Heart right ventricle (tissue), 16 donors: ENCODE measurements at regions not wholly inside any gene's neighbourhood (a gene's known extent, or its start where the extent isn't known, plus 50 kb on each side); places are given as distances from the start of the nearest gene placed in this dataset.

Experiments used
- ATAC-seq, 8 donors: fragments of 200-7000 bp; cut with Tn5 transposase; one replicate each; pipeline ENCODE4 v1.9.1; 2020; ENCODE audit warnings: mild to moderate bottlenecking in 8 of 8, moderate library complexity in 8 of 8, moderate number of reproducible peaks in 1 of 8
- DNase-seq, 2 donors: peaks; one replicate each; pipeline ENCODE4 v3.0.0-alpha.2; 2020
- H3K27ac ChIP-seq, 10 donors: fragments of 200-600 bp; sonication (generic) in 2 of 10; one replicate each; pipeline versions ENCODE4 v1.5.0 to v1.8.0; 2020 to 2022; ENCODE audit warnings: mild to moderate bottlenecking in 3 of 10
- H3K27me3 ChIP-seq, 7 donors: fragments of 200-600 bp; one replicate each; pipeline ENCODE4 v1.8.0; 2021 to 2022; ENCODE audit warnings: mild to moderate bottlenecking in 2 of 7
- H3K36me3 ChIP-seq, 9 donors: fragments of 200-600 bp; sonication (generic) in 1 of 9; one replicate each; pipeline versions ENCODE4 v1.5.0 to v1.8.0; 2020 to 2022; ENCODE audit warnings: mild to moderate bottlenecking in 2 of 9
- H3K4me1 ChIP-seq, 9 donors: fragments of 200-600 bp; sonication (generic) in 1 of 9; one replicate each; pipeline versions ENCODE4 v1.5.0 to v1.8.0; 2020 to 2022; ENCODE audit warnings: mild to moderate bottlenecking in 4 of 9
- H3K4me3 ChIP-seq, 10 donors: fragments of 200-600 bp; sonication (generic) in 2 of 10; one replicate each; pipeline versions ENCODE4 v1.5.0 to v1.8.0; 2020 to 2022; ENCODE audit warnings: mild to moderate bottlenecking in 7 of 10, moderate library complexity in 2 of 10
- H3K9me3 ChIP-seq, 11 donors: fragments of 200-600 bp in 10 of 11; sonication (generic) in 2 of 11; one replicate each; pipeline versions ENCODE4 v1.5.0 to v1.8.0; 2013 to 2022; ENCODE audit warnings: mild to moderate bottlenecking in 2 of 11, control low read depth in 1 of 11, moderate library complexity in 1 of 11
- WGBS, 2 donors: extraction: QIAGEN DNeasy Blood & Tissue Kit; methylation state at CpG; one replicate each; pipeline ENCODE4 v1.1.7; 2013; ENCODE audit warnings: inconsistent platforms in 1 of 2; 5-methylcytosine and 5-hydroxymethylcytosine counted together
- intact Hi-C, 10 donors: fragments of 100-400 bp; cut with DNase I; formaldehyde crosslinking; loops; one replicate each; pipeline versions ENCODE4 v1.11.1 to v1.14.2; 2022
- TF ChIP-seq, protein P1 (sequence below), 9 donors: fragments of 200-600 bp; sonication (generic) in 2 of 9; IDR thresholded peaks; one replicate each; pipeline versions ENCODE4 v1.5.0 to v1.8.0; 2021 to 2022; ENCODE audit warnings: antibody characterized with exemption in 9 of 9, mild to moderate bottlenecking in 5 of 9, moderate library complexity in 1 of 9
- donor health status: Arrhythmogenic right ventricular cardiomyopathy.
- donor health status: ischemic (EF 13 %, LVEDD 7.1; RV severe dilation, severe dysfunction).
- donor health status: healthy with polysubstance abuse.
- donor health status: DM: no; HTN: yes; CAD: no.
- donor health status: DM: no; HTN: no; CAD: no.
- donor health status: ischemic (EF 25% LVEDD 6.9; RV normal size, moderate dysfunction).
- donor health status: ischemic (EF 25% LVEDD 5.7; RV mildly dilated, moderate dysfunction).
- donor health status: healthy.
- donor health status: DM: yes; HTN: yes; CAD: no.
- donor health status: Ischemic cardiomyopathy.
- donor health status: ischemic (EF 35%, LVEDD 5.7; RV mildly dilated, moderate dysfunction).
- donor health status: nonischemic (EF 11% LVEDD 7.7; RV severe dilation, severe dysfunction).
- donor health status: DM: yes; HTN: yes; CAD: no.
- donor health status: PGD.
- donor health status: ischemic (EF 29% LVEDD 5.4; RV normal size, mild dysfunction).
- donor health status: nonischemic (EF 23%, LVEDD 6.1; RV moderate dilation, normal function).

DNA sequence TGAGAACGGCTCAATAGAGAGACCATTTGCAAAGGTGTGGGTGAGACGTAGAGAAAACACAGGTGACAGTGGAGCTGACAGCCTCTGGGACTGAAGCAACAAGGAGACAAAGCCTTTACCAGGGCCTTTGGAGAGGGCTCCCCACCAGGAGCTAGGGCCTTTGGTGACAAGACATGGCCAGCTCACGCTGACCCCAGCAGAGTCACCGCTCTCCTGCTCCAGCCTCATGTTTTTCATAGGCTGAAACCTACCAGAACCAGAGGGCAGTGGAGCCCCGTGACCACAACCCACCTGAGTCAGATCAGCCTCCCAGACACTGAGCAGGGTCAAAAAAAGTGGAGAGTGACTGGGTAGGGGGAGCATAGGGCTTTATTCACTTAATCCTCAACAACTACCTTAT lies 214.7 kb downstream of the SHQ1 start:
- Histone ChIP-seq H3K9me3 (no peaks in the 10 kb centered on the region), H3K4me1 (peaks cover 0 to 34% (median 0%) of the 10 kb centered on the region in 9 donors), H3K27ac (no peak overlapping the region), H3K27me3 (peaks cover 0 to 8% (median 0%) of the 10 kb centered on the region in 7 donors), H3K4me3 (no peak overlapping the region), H3K36me3 (no peaks in the 10 kb centered on the region)
- WGBS, 2 donors: 94% methylated on average over 5 of the region's 5 CpGs
- ATAC-seq: no peak
- DNase-seq: no peak
- TF ChIP-seq, protein P1, sequence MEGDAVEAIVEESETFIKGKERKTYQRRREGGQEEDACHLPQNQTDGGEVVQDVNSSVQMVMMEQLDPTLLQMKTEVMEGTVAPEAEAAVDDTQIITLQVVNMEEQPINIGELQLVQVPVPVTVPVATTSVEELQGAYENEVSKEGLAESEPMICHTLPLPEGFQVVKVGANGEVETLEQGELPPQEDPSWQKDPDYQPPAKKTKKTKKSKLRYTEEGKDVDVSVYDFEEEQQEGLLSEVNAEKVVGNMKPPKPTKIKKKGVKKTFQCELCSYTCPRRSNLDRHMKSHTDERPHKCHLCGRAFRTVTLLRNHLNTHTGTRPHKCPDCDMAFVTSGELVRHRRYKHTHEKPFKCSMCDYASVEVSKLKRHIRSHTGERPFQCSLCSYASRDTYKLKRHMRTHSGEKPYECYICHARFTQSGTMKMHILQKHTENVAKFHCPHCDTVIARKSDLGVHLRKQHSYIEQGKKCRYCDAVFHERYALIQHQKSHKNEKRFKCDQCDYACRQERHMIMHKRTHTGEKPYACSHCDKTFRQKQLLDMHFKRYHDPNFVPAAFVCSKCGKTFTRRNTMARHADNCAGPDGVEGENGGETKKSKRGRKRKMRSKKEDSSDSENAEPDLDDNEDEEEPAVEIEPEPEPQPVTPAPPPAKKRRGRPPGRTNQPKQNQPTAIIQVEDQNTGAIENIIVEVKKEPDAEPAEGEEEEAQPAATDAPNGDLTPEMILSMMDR (IDR thresholded peaks at IDR 0.05): no peak
- intact Hi-C loops: no loop called here

DNA sequence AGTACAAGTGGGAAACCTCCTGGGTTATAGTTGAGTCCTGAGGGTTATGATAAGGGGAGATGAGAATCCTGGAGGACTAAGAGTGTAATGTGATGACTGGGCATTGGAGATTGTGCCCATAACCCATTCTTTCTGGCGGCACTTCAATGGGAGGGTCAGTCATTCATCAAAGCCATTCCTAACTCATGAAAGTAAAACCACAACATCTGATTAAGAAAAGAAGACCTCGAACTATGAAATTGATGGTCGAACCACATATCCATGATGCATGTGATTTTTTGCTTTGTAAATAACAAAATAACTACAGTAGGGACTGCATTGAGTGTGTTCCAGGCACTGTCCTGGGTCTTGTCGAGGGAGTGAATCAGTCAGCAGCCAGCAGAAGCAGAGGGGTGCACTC lies 215.1 kb downstream of the SHQ1 start:
- 94 to 95% methylated on average over 4 of the region's 4 CpGs for WGBS, 2 donors
- TF ChIP-seq, protein P1 (IDR thresholded peaks at IDR 0.05): no peak
- Histone ChIP-seq H3K27me3 (peaks cover 0 to 8% (median 0%) of the 10 kb centered on the region in 7 donors), H3K27ac (no peak overlapping the region), H3K4me1 (peaks cover 0 to 38% (median 0%) of the 10 kb centered on the region in 9 donors), H3K4me3 (no peak overlapping the region), H3K9me3 (no peaks in the 10 kb centered on the region), H3K36me3 (no peaks in the 10 kb centered on the region)
- intact Hi-C loops: no loop called here
- DNase-seq: no peak
- no peak for ATAC-seq

DNA sequence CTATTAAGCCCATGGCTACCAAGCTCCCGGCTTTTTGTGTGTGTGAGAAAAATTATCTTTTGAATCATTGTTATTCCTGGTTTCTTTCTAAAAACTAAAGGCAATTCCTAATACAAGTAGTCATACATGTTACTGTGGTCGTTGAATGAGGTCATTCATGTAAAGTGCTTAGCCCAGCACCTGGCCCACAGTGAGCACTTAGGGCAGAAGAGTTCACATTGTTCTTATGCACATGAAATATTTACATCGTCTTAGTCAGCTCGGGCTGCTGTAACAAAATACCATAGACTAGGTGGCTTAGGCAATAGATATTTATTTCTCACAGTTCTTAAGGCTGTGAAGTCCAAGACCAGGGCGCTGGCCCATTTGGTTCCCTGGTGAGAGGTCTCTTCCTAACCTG lies 216.1 kb downstream of the SHQ1 start:
- DNase-seq: no peak
- Histone ChIP-seq H3K27me3 (peaks cover 0 to under 1% (median 0%) of the 10 kb centered on the region in 7 donors), H3K4me1 (peaks cover 0 to 39% (median 0%) of the 10 kb centered on the region in 9 donors), H3K36me3 (no peaks in the 10 kb centered on the region), H3K27ac (no peak overlapping the region), H3K4me3 (no peak overlapping the region), H3K9me3 (no peaks in the 10 kb centered on the region)
- no peak for ATAC-seq
- TF ChIP-seq, protein P1 (IDR thresholded peaks at IDR 0.05): no peak
- intact Hi-C loops: no loop called here
- 92 to 94% methylated on average over 5 of the region's 5 CpGs for WGBS, 2 donors

DNA sequence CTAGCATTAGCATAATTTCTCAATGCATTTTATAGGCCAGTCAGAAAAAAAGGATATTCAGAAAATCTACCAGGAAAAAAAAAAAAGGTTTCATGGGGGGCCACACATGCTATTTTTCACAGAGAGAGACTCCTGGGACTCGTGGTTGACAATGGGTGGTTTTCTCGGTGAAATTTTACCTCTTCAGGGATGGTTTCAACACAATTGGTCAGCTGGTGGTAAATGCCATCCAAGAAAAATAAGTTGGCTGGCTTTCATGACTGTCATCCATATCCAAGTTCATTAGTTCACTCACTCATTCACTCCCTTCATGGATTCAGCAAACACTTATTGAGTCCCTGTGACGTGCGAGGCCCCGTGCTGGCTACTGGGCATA lies 217.3 kb downstream of the SHQ1 start:
- Histone ChIP-seq H3K9me3 (no peaks in the 10 kb centered on the region), H3K36me3 (no peaks in the 10 kb centered on the region), H3K27ac (no peak overlapping the region), H3K4me1 (peaks cover 0 to 32% (median 0%) of the 10 kb centered on the region in 9 donors), H3K4me3 (no peak overlapping the region), H3K27me3 (no peaks in the 10 kb centered on the region)
- intact Hi-C loops: no loop called here
- ATAC-seq (no peak), DNase-seq (no peak)
- TF ChIP-seq, protein P1 (IDR thresholded peaks at IDR 0.05): no peak
- 93 to 96% methylated on average over 5 of the region's 5 CpGs for WGBS, 2 donors
